ENCODE measurements at regions not wholly inside any gene's neighbourhood (a gene's known extent, or its start where the extent isn't known, plus 50 kb on each side); places are given as distances from the start of the nearest gene placed in this dataset.

DNA sequence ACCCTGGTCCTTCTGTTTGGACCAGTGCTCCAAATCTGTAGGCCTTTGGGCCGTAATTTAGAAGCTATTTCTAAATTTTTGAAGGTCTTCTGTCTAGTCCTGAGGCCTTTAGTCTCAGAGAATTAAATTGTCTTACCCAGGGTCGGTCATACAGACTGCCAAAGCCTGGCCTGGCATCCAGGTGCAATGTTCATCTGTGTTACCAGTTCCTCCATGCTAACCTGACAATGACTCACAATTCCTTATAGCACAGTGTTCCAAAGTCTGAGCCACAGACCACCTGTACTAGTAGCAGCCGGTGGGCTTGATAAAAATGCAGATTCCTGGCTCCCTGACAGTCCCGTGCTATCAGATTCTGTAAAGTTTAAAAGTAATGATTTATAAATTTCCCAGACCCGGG, 77.7 kb upstream of the MAP4K3 start:
- no peak for DNase-seq

DNA sequence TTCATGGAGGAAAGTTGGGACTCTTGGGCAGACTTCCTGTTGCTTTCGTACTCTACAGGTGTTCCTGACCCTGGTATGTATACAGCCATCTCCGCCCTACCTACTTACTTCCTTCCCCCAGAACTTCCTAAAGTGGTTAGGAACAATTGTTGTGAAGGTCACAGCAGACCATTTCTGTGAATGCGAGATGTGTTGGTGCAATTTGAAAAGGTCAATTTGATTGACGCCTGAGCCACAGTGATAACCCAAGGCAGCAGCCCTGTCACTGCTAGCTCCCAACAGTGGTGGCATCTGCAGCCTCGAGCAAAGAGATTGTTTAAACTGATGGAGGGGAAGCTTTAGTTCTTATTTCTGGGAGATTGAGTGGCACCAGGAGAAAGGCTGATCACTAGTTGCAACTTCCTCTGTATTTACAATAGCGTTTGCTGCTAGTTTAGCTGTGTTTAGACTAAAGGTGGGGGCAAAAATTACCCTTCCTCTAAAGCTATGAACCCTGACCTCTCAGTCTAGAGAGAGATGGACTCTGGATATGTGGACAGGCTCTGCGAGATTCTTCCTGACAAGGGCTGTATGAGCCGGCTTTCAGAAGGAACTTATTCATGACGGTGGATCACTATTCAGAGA, 78.3 kb upstream of the MAP4K3 start:
- DNase-seq = no peak

DNA sequence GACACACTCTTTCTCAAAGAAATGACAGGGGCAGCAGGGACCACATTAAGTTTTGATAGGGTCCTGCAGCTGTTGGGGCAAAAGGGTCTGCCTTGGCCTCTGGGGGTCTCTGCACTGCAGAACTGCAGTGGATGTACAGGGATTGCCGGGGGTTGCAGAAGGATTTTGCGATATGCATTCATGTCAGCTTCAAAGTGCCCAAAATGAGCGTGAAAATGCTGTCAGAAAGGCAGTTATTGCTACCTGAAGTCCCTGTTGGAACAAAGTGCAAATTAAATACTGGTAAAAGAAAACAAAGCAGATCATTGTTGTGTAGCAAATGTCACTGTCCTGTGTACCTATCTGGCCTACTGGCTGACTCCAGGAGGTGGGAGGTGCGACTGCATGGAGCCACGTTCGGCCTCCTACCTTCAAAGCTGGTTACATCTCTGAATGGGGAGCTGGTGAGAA, 78.8 kb upstream of the MAP4K3 start:
- DNase-seq = no peak

GRCh38 chr2:39516347-39517101, 79.4 kb upstream of the MAP4K3 start:
- DNase-seq = no peak

DNA sequence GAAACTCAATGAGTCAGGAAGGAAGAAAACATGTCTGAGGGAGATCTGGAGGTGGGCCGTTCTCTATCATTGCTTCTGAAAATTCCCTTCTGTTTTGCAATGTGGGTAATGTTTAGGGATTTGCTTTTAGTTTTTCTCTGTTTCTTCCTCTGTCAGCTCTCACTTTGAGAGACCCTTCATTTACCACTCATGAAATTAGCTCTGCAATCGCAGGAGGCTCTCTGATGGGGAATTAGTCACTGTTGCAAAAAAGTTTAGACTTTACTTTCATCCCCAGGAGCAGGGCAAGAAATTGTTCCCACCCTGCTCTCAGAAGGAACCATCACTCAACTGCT, 80.0 kb upstream of the MAP4K3 start:
- DNase-seq = no peak

GRCh38 chr2:39517622-39518021, 80.5 kb upstream of the MAP4K3 start:
- DNase-seq = no peak

DNA sequence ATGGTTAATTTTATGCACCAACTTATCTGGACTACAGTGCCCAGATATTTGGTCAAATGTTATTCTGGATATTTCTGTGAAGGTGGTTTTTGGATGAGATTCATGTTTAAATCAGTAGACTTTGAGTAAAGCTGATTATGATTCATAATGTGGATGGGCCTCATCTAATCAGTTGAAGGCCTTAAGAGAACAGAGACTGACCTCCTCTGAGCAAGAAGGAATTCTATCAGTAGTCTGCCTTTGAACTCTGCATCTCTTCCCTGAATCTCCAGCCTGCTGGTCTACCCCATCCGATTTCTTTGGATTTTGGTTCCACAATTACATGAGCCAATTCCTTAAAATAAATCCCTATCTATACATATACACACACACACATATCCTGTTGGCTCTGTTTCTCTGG, 82.8 kb upstream of the MAP4K3 start:
- no peak for DNase-seq

DNA sequence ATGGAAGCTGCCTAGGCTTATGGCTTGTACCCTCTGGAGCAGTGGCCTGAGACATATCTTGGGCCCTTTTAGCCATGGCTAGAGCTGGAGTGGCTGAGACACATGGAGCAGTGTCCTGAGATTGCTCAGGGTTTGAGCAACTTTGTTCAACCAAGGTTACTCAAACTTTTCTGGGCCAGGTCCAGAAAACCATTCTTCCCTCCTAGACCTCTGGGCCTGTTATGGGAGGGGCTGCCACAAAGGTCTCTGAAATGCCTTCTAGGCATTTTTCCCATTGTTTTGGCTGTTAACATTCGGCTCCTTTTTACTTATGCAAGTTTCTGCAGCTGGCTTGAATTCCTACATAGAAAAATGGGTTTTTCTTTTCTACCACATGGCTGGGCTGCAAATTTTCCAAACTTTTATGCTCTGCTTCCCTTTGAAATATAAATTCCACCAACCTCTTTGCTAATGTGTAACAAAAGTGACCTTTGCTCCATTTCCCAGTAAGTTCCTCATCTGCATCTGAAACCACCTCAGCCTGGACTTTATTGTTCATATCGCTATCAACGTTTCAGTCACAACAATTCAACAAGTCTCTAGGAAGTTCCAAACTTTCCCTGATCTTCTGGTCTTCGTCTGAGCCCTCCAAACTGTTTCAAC, 84.9 kb upstream of the MAP4K3 start:
- no peak for DNase-seq

- DNase-seq = no peak
These were observed 85.4 kb upstream of the MAP4K3 start for GRCh38 chr2:39522518-39522877.

DNA sequence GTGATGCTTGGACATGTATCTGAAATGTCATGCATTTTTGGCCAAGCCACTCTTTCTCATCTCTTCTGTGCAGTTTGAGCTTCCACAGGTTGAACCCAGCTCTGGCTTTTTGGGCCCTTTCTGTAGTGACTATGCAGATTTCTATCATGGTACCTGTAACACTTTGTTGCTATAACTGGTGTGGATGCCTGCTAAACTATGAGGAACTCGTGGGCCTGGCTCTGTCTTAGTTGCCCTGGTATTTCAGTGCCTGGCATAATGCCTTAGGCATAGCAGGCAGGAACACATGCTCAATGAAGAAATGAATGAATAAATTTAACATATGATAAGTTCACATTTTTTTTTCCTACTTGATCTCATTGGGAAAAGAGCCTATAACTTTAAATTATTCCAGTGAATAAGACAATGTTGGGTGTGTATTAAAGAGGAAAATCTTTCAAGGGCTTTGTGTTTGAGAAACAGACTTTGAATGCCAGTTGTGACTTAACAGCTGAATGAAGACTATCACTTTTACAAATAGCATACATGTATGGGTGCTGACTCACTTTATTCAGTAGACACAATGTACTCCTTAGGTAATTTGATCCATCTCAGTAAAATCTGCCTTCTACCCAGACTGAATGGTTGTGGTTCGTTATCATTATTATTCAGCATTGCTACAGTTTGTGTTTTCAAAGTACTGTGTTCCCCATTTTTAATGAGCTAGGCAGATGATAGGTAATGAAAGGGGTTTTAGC, 86.4 kb upstream of the MAP4K3 start:
- DNase-seq = no peak

GRCh38 chr2:39524061-39524460, 87.0 kb upstream of the MAP4K3 start:
- no peak for DNase-seq

DNA sequence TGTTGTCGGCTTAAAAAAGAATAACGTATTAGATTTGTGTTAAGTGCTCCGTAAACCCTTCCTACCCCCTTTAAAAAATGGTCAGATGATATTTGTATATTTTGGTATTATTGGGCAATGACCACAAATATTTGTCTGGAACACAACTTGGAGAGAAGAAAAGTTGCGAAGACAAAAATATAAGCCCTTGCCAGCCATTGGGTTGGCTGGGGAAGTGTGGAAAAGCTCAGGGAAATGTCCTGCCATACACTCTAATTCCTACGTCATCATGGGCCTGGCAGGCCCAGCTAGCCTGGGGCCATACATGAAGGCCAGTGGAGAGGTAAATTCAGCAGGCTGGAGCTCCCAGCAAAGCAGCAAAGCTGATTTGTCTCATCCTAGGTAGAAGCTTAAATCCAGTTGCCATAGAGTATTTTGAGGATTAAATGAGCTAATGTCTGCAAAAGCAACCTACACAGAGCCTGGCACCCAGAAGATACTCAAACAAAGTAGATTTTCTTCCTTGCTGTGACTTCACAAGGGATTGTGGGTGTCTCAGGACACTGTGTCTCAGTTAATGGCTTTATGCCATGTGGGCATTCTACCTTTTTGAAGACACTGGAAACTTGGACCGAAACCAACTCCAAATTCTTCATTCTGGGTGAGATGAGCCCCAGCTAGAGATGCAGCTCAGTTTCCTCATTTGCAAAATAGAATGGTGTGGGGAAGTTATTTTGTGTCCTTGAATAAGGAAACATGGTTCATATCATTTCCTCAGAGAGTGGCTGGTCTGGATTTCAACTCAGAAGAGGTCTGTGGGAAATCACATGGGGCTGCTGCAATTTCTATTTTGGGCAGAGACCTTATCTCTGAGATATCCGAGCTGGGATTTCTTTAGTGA, 87.9 kb upstream of the MAP4K3 start:
- DNase-seq = no peak

DNA sequence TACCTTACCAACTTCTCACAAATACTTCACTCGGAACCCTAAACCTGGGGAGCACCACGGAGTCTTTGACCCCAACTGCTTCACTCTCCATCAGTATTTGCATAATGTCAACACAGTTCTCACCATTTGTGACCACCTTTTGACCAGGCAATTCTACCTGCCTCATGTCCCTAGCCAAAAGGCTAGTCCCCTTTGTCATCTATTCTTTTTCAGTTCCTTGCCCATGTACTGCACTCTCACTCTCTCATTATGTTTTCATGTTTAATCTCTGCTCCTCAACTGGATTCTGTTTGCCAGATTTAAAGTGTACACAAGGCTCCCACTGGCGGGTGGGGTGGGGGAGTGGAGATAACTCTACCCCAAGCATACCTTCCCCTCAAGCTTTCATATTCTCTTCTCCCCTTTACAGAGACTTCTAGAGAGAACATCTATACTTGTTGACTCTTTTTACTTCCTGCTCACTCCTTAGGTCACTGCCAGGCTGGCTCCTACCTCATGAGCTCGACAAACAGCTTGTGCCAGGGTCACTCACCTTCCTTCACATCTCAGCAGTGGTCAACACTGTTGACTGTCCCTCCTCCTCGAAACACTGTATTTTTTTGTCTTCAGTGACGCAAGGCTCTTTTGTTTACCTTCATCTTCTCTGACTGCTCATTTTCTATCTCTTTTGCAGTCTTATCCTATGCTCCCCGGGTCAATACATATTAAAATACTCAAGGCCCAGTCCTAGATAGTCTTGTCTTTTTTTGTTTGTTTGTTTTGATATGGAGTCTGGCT, 88.7 kb upstream of the MAP4K3 start:
- no peak for DNase-seq

DNA sequence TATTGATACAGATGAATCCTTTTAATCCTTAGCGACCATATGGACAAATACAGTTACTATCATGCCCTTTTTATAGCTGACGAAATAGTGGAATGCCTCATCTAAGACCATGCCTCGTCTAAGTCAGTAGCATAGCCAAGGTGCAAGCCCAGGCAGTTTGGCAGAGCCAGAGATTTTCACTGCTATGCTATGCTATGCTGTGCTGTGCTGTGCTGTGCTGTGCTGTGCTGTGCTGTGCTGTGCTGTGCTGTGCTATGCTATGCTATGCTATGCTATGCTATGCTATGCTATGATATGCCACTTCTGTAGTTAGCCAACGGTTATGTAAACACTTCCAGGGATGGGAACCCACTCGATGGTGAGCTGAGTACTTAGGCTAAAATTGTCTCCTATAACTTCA, 91.6 kb upstream of the MAP4K3 start:
- DNase-seq = no peak

DNA sequence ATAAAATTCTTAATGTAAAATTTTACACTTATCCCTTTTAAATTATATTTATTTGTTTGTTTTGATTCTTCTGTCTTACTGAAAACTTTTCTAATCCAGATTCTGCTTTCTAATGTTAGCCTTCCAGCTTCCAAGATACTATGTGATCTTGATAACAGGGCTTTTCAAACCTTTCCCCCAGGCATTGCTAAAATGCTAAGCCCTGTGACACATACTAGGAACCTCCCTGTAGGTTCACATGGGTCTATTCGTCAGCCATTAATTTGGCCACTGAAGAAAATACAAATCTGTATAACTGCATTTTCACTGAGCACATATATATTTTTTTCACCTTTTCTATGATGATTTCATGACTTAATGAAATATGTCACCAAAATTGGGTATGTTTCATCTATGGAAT, 92.8 kb upstream of the MAP4K3 start:
- no peak for DNase-seq

- DNase-seq = no peak
These were observed 93.4 kb upstream of the MAP4K3 start for GRCh38 chr2:39530411-39530866.

- DNase-seq = no peak
These were observed 94.2 kb upstream of the MAP4K3 start for GRCh38 chr2:39531220-39531777.

GRCh38 chr2:39532933-39533332, 95.8 kb upstream of the MAP4K3 start:
- DNase-seq = no peak

DNA sequence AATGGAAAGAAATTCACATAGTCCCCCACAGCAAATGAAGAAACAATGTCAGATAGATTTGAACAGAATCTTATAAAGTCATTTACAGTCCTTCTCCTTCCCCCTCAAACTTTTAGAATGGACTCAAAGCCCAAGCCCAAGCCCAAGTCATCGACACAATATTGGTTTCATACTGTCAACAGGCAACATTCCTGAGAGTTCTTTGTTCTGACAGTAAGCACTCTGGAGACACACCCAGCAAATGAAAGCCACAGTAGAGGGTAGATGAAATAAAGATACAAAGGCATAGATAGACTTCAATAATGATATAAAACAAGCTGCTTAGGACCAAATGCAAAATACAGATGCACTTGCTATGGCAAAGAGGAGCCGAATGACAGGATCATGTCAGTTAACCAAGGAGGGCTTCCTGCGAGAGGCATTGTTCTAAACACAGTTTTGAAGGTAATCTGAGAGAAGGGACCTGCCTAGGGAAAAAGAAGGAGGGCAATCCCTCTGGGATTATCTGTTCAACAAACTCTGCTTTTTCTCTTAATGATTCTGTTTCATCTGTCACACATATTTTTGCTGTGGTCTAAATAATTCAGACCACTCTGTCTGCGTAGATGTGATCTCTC, 97.1 kb upstream of the MAP4K3 start:
- no peak for DNase-seq

DNA sequence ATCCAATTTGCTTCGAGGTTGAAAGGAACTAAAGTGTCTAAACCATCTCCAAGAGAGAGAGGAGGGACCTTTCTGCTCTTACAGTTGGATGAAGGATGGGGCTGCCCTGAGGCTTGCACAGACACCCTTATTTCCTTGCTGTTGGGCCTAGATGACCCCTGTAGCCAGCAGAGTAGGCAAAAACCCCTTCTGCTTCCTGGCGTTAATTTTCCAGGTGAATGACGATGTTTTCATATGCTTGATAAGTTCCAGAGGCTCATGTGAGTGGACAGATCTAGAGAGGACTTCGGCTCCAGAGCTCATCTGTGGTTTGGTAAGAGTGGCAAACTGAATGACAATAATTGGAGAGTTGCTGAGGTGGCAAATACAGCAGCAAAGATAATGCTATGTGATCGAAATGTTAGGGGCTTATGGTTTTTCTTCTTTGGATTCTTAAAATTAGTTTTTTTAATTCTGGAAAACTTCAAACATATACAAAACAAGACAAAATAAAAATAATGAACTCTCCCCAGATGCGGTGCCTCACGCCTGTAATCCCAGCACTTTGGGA, 98.6 kb upstream of the MAP4K3 start:
- DNase-seq = no peak

- DNase-seq = no peak
These were observed 100.1 kb upstream of the MAP4K3 start for GRCh38 chr2:39537150-39537549.

Data from stimulated activated naive CD4-positive, alpha-beta T cell treated with Interleukin-2 at 50 U/mL for 16 hours (primary cell).